ENCODE measurements at regions not wholly inside any gene's neighbourhood (a gene's known extent, or its start where the extent isn't known, plus 50 kb on each side); places are given as distances from the start of the nearest gene placed in this dataset.
A peak's percentile ranks its signal among the peaks of the same experiment; 100 is the strongest.

DNA sequence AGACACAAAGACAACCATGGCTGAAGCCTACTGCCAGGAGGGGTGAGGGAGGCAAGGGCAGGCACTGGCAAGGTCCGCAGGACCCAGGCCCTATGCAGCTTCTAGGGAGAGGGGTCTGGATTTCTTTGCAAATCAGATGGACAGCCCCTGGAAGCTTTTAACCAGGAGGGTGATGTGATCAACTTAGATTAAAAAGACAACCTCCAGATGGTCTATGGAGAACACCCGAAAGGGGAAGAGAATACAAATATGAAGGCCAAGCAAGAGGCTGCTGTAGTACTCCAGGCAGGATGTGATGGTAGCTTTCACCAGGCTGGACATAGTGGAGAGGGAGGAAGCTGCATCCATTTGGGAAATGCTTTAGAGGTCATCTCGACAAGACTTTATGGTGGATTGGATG lies 83.3 kb upstream of the TSPAN11 start:
- H3K9ac ChIP-seq (ENCODE audit: low read length): no peak overlapping the region
- H3K27me3 ChIP-seq (ENCODE audit: insufficient read depth, low read length): no peaks in the 10 kb centered on the region
- no peak overlapping the region for H3K4me3 ChIP-seq (ENCODE audit: low read depth, low read length, poor library complexity, severe bottlenecking)
- no peaks in the 10 kb centered on the region for H3K36me3 ChIP-seq (ENCODE audit: insufficient read depth, low read length)
- no peak overlapping the region for H2AFZ ChIP-seq (ENCODE audit: low read length)
- H3K4me1 ChIP-seq (ENCODE audit: insufficient read depth, low read length, severe bottlenecking): no peaks in the 10 kb centered on the region
- H3K27ac ChIP-seq (ENCODE audit: low read depth, low read length, poor library complexity, severe bottlenecking): no peak overlapping the region
- H3K4me2 ChIP-seq (ENCODE audit: low read length): no peak overlapping the region
- no peaks in the 10 kb centered on the region for H3F3A ChIP-seq (ENCODE audit: insufficient read depth, low read length)
- TF ChIP-seq EZH2 (IDR thresholded peaks at IDR 0.05; ENCODE audit: borderline replicate concordance, low read length) (no peak), CTCF (IDR thresholded peaks at IDR 0.05; ENCODE audit: low read length) (no peak)
- no peaks in the 10 kb centered on the region for H3K9me2 ChIP-seq (ENCODE audit: low read depth, low read length)
- H3K9me3 ChIP-seq (ENCODE audit: low read length): no peaks in the 10 kb centered on the region
- H3K79me2 ChIP-seq (ENCODE audit: insufficient read depth, low read length): no peaks in the 10 kb centered on the region
- H4K20me1 ChIP-seq (ENCODE audit: insufficient read depth, low read length): no peaks in the 10 kb centered on the region

DNA sequence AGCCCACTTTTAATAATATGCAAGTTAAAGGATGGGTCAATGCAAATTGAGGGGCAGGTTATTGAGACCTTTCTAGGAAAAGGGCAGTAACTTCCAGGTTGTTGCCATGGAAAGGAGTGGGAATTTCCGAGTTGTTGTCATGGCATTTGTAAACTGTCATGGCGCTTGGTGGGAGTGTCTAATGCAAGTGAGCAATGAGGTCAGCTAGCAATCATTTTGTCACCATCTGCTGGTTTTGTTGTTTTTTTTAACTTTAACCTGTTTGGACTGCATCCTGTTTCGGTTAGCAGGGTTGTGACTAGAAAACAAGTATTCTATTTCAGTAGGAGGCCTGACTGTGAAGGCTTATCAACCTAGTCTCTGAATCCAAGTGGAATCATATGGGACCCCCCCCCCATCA lies 85.8 kb upstream of the TSPAN11 start:
- no peaks in the 10 kb centered on the region for H3K36me3 ChIP-seq (ENCODE audit: insufficient read depth, low read length)
- H3K79me2 ChIP-seq (ENCODE audit: insufficient read depth, low read length): no peaks in the 10 kb centered on the region
- H3K4me3 ChIP-seq (ENCODE audit: low read depth, low read length, poor library complexity, severe bottlenecking): no peak overlapping the region
- no peaks in the 10 kb centered on the region for H3K9me2 ChIP-seq (ENCODE audit: low read depth, low read length)
- no peaks in the 10 kb centered on the region for H3K9me3 ChIP-seq (ENCODE audit: low read length)
- H3K27me3 ChIP-seq (ENCODE audit: insufficient read depth, low read length): no peaks in the 10 kb centered on the region
- H4K20me1 ChIP-seq (ENCODE audit: insufficient read depth, low read length): no peaks in the 10 kb centered on the region
- H3K27ac ChIP-seq (ENCODE audit: low read depth, low read length, poor library complexity, severe bottlenecking): no peak overlapping the region
- H3F3A ChIP-seq (ENCODE audit: insufficient read depth, low read length): no peaks in the 10 kb centered on the region
- no peak overlapping the region for H3K9ac ChIP-seq (ENCODE audit: low read length)
- H3K4me1 ChIP-seq (ENCODE audit: insufficient read depth, low read length, severe bottlenecking): no peaks in the 10 kb centered on the region
- no peak overlapping the region for H2AFZ ChIP-seq (ENCODE audit: low read length)
- H3K4me2 ChIP-seq (ENCODE audit: low read length): no peak overlapping the region
- no peak for TF ChIP-seq EZH2 (IDR thresholded peaks at IDR 0.05; ENCODE audit: borderline replicate concordance, low read length)
- no peak for TF ChIP-seq CTCF (IDR thresholded peaks at IDR 0.05; ENCODE audit: low read length)

DNA sequence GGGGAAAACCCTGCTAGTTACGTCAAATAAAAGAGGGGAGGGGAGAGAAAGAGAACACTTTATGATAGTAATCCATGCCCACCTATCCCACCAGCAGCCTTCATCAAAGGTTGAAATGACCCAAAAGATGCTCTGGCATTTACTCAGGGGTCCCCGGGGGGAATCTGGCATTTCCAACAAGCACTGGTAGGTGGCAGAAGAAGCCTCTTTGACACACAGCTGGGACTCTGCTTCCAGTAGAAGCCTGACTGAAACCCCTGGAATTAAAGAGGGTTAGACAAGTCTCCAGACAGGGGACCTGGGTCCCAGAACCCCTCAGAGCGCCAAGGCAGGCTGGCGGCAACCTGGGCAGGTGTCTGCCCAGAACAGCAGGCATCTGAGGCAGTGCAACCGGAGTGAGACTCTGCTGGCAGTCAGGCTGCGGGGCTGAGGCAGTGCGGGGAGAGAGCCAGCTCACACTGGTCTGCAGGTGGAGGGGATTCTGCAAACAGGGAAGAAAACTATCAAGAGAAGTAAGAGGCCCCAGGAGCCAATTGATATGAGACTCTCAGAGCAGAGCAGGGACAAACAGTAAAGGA lies 85.0 kb upstream of the CAPRIN2 start:
- Histone ChIP-seq H3K4me1 (ENCODE audit: insufficient read depth, low read length, severe bottlenecking) (no peaks in the 10 kb centered on the region), H3K79me2 (ENCODE audit: insufficient read depth, low read length) (no peaks in the 10 kb centered on the region), H3K4me3 (ENCODE audit: low read depth, low read length, poor library complexity, severe bottlenecking) (no peak overlapping the region), H3K27me3 (ENCODE audit: insufficient read depth, low read length) (no peaks in the 10 kb centered on the region), H2AFZ (ENCODE audit: low read length) (no peak overlapping the region), H3K4me2 (ENCODE audit: low read length) (no peak overlapping the region), H4K20me1 (ENCODE audit: insufficient read depth, low read length) (no peaks in the 10 kb centered on the region), H3F3A (ENCODE audit: insufficient read depth, low read length) (no peaks in the 10 kb centered on the region), H3K9me2 (ENCODE audit: low read depth, low read length) (no peaks in the 10 kb centered on the region), H3K9ac (ENCODE audit: low read length) (no peak overlapping the region), H3K27ac (ENCODE audit: low read depth, low read length, poor library complexity, severe bottlenecking) (no peak overlapping the region), H3K9me3 (ENCODE audit: low read length) (no peaks in the 10 kb centered on the region), H3K36me3 (ENCODE audit: insufficient read depth, low read length) (no peaks in the 10 kb centered on the region)
- TF ChIP-seq EZH2 (IDR thresholded peaks at IDR 0.05; ENCODE audit: borderline replicate concordance, low read length) (no peak), CTCF (IDR thresholded peaks at IDR 0.05; ENCODE audit: low read length) (peak; percentile 12; the same call in 1 of the 2 replicates)
